ENCODE measurements at regions not wholly inside any gene's neighbourhood (a gene's known extent, or its start where the extent isn't known, plus 50 kb on each side); places are given as distances from the start of the nearest gene placed in this dataset.

DNA sequence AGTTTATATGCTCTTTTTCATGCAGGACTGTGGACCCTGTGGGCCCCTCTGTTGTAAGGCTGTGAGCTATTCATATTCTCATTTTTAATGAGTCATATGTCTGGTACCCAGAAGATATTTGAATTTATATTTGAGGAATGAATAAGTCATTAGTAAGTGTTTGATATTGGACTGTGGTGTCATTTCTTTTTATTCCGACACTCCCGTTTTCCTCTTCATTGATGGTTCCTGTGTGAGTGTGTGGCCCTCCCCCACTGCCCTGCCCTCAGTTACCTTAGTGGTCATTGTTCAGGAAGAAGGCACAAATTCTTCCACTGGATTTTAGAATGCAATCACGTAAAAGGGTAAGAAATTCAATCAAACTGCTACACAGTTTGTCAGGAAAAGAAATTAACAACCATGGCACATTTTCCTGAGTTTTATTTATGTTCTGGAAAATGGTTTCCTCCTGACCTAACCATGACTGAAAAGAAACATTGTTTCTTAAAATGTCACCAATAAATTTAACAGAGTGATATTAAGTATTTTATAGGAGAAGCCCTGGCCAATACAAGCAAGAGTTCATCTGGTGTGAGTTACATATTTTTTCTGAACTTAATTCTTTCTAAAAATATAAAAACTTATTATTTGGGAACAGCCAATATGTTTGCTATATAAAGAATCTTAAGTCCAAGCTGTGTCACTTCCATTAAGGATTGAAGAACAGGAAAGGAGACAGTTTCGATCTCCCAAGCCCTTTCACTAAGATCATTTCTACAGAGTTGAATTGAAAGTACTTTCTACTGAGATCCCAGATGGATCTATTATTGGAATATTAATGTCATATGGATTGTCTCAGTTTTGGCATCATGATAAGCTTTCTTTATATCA is 370.5 kb upstream of the ANXA10 start:
- Histone ChIP-seq H2AFZ (ENCODE audit: low read length) (no peak overlapping the region), H3K27ac (ENCODE audit: extremely low read length, insufficient read depth, low read length) (no peak overlapping the region), H3K9ac (ENCODE audit: insufficient read depth, low read depth, low read length) (no peak overlapping the region), H3K36me3 (replicated peaks in 1 of 2; ENCODE audit: control insufficient read depth in 1 of 2, insufficient read depth in 2 of 2, low read length in 2 of 2) (no peaks in the 10 kb centered on the region; a peak in 1 of 5 replicates), H3K4me1 (ENCODE audit: insufficient read depth, low read length) (no peaks in the 10 kb centered on the region), H3K4me2 (ENCODE audit: low read depth, low read length) (no peak overlapping the region), H3K27me3 (ENCODE audit: control insufficient read depth in 1 of 2, insufficient read depth in 2 of 2, low read length in 2 of 2) (no peaks in the 10 kb centered on the region), H3K4me3 (replicated peaks in 1 of 3; ENCODE audit: insufficient read depth in 1 of 3, low read depth in 2 of 3, low read length in 3 of 3) (no peak overlapping the region), H4K20me1 (ENCODE audit: insufficient read depth, low read length) (no peaks in the 10 kb centered on the region), H3K79me2 (ENCODE audit: insufficient read depth, low read length) (no peaks in the 10 kb centered on the region), H3K9me3 (ENCODE audit: low read length) (peaks cover 64% of the 10 kb centered on the region)
- WGBS (ENCODE audit: low lambda C conversion rate), result 9% methylated on average over 4 of the region's 4 CpGs
- no TSS peak for BruUV-seq (replicated peaks)
- in situ Hi-C loops (cut with HindIII; ENCODE audit: extremely low pct_ligation_motif_present, low pct_unique_long_range_greater_than_20kb), result no loop called here
- CTCF ChIA-PET (ENCODE audit: low intra/inter-chr PET ratio, low total read pairs), result no interaction called here
- POLR2A ChIA-PET, result no interaction called here
- TF ChIP-seq TBX3 (IDR thresholded peaks at IDR 0.05; ENCODE audit: borderline replicate concordance), result no peak
- intact Hi-C loops (cut with micrococcal nuclease; ENCODE audit: unreplicated experiment), result no loop called here
- no peak for ATAC-seq
- DNase-seq (ENCODE audit: low spot score), result no peak
- FAIRE-seq, result no peak

DNA sequence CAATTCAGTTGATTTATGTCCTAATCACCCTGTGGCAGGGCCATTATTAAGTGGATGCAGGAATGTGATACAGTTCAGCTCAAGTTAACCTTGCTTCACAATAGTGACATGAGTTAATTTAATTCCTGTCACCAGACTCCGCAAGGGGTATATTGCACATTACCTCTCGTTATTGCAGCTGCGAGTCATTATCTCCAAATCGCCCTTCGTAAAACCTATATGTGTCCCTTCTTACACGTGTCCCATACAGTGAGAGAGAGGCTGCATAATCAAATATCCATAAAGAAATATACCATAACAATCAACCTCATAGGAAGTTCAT is 369.9 kb upstream of the ANXA10 start:
- Histone ChIP-seq H3K79me2 (ENCODE audit: insufficient read depth, low read length) (no peaks in the 10 kb centered on the region), H4K20me1 (ENCODE audit: insufficient read depth, low read length) (no peaks in the 10 kb centered on the region), H3K4me2 (ENCODE audit: low read depth, low read length) (no peak overlapping the region), H3K27me3 (ENCODE audit: control insufficient read depth in 1 of 2, insufficient read depth in 2 of 2, low read length in 2 of 2) (no peaks in the 10 kb centered on the region), H3K9ac (ENCODE audit: insufficient read depth, low read depth, low read length) (no peak overlapping the region), H2AFZ (ENCODE audit: low read length) (no peak overlapping the region), H3K36me3 (replicated peaks in 1 of 2; ENCODE audit: control insufficient read depth in 1 of 2, insufficient read depth in 2 of 2, low read length in 2 of 2) (no peaks in the 10 kb centered on the region), H3K9me3 (ENCODE audit: low read length) (peaks cover 58% of the 10 kb centered on the region), H3K4me3 (replicated peaks in 1 of 3; ENCODE audit: insufficient read depth in 1 of 3, low read depth in 2 of 3, low read length in 3 of 3) (no peak overlapping the region), H3K27ac (ENCODE audit: extremely low read length, insufficient read depth, low read length) (no peak overlapping the region), H3K4me1 (ENCODE audit: insufficient read depth, low read length) (no peaks in the 10 kb centered on the region)
- FAIRE-seq (no peak), DNase-seq (ENCODE audit: low spot score) (no peak), ATAC-seq (no peak)
- in situ Hi-C loops (cut with HindIII; ENCODE audit: extremely low pct_ligation_motif_present, low pct_unique_long_range_greater_than_20kb) (no loop called here), intact Hi-C loops (cut with micrococcal nuclease; ENCODE audit: unreplicated experiment) (no loop called here)
- TF ChIP-seq, protein P1, sequence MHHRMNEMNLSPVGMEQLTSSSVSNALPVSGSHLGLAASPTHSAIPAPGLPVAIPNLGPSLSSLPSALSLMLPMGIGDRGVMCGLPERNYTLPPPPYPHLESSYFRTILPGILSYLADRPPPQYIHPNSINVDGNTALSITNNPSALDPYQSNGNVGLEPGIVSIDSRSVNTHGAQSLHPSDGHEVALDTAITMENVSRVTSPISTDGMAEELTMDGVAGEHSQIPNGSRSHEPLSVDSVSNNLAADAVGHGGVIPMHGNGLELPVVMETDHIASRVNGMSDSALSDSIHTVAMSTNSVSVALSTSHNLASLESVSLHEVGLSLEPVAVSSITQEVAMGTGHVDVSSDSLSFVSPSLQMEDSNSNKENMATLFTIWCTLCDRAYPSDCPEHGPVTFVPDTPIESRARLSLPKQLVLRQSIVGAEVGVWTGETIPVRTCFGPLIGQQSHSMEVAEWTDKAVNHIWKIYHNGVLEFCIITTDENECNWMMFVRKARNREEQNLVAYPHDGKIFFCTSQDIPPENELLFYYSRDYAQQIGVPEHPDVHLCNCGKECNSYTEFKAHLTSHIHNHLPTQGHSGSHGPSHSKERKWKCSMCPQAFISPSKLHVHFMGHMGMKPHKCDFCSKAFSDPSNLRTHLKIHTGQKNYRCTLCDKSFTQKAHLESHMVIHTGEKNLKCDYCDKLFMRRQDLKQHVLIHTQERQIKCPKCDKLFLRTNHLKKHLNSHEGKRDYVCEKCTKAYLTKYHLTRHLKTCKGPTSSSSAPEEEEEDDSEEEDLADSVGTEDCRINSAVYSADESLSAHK (CRISPR knock-in tag; IDR thresholded peaks at IDR 0.05; ENCODE audit: borderline replicate concordance), result no peak
- no peak for TF ChIP-seq ZFP37 (CRISPR knock-in tag; IDR thresholded peaks at IDR 0.05; ENCODE audit: borderline replicate concordance)
- no peak for TF ChIP-seq ZNF788 (CRISPR knock-in tag; IDR thresholded peaks at IDR 0.05; ENCODE audit: borderline replicate concordance)
- TF ChIP-seq SETDB1 (CRISPR knock-in tag; IDR thresholded peaks at IDR 0.05; ENCODE audit: borderline replicate concordance), result no peak
- TF ChIP-seq CCDC6 (CRISPR knock-in tag; IDR thresholded peaks at IDR 0.05), result no peak
- TF ChIP-seq, protein P2, sequence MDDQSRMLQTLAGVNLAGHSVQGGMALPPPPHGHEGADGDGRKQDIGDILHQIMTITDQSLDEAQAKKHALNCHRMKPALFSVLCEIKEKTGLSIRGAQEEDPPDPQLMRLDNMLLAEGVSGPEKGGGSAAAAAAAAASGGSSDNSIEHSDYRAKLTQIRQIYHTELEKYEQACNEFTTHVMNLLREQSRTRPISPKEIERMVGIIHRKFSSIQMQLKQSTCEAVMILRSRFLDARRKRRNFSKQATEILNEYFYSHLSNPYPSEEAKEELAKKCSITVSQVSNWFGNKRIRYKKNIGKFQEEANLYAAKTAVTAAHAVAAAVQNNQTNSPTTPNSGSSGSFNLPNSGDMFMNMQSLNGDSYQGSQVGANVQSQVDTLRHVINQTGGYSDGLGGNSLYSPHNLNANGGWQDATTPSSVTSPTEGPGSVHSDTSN (CRISPR knock-in tag; IDR thresholded peaks at IDR 0.05; ENCODE audit: borderline replicate concordance), result no peak
- TF ChIP-seq REPIN1 (CRISPR knock-in tag; IDR thresholded peaks at IDR 0.05; ENCODE audit: borderline replicate concordance, low read depth), result no peak
- no peak for TF ChIP-seq ZNF160 (CRISPR knock-in tag; IDR thresholded peaks at IDR 0.05)
- TF ChIP-seq YEATS2 (CRISPR knock-in tag; IDR thresholded peaks at IDR 0.05; ENCODE audit: borderline replicate concordance), result no peak
- CTCF ChIA-PET (ENCODE audit: low intra/inter-chr PET ratio, low total read pairs), result no interaction called here
- BruUV-seq (replicated peaks), result no TSS peak
- POLR2A ChIA-PET, result no interaction called here
- 19% methylated on average over 6 of the region's 6 CpGs for WGBS (ENCODE audit: low lambda C conversion rate)

Measured in HepG2 (cell line).